ENCODE measurements at regions not wholly inside any gene's neighbourhood (a gene's known extent, or its start where the extent isn't known, plus 50 kb on each side); places are given as distances from the start of the nearest gene placed in this dataset.

DNA sequence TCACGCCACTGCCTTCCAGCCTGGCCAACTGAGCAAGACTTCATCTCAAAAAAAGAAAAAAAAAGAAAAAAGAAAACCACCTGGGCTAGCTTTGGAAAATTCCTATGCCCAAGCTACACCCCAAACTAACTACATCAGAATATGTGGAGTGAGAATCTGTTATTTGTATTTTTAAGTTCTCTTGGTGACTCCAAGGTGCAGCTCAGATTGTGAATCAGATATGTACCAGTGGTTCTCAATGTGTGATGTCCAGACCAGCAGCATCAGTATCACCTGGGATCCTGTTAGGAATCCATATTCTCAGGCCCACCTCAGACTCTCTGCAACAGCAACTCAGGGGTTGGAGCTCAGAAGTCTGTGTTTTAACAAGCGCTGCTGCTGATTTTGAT lies 376.8 kb downstream of the EDEM1 start:
- intact Hi-C loops (cut with DNase I; ENCODE audit: low total_unique reads) = no loop called here
- Histone ChIP-seq H3K27me3 (no peaks in the 10 kb centered on the region), H3K36me3 (no peaks in the 10 kb centered on the region), H3K4me1 (no peaks in the 10 kb centered on the region), H3K9me3 (no peaks in the 10 kb centered on the region), H3K27ac (no peak overlapping the region), H3K4me3 (no peak overlapping the region)
- no peak for DNase-seq
- TF ChIP-seq POLR2A (IDR thresholded peaks at IDR 0.05) = no peak
- TF ChIP-seq, protein P1, sequence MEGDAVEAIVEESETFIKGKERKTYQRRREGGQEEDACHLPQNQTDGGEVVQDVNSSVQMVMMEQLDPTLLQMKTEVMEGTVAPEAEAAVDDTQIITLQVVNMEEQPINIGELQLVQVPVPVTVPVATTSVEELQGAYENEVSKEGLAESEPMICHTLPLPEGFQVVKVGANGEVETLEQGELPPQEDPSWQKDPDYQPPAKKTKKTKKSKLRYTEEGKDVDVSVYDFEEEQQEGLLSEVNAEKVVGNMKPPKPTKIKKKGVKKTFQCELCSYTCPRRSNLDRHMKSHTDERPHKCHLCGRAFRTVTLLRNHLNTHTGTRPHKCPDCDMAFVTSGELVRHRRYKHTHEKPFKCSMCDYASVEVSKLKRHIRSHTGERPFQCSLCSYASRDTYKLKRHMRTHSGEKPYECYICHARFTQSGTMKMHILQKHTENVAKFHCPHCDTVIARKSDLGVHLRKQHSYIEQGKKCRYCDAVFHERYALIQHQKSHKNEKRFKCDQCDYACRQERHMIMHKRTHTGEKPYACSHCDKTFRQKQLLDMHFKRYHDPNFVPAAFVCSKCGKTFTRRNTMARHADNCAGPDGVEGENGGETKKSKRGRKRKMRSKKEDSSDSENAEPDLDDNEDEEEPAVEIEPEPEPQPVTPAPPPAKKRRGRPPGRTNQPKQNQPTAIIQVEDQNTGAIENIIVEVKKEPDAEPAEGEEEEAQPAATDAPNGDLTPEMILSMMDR (IDR thresholded peaks at IDR 0.05) = no peak

- Histone ChIP-seq H3K9me3 (no peaks in the 10 kb centered on the region), H3K4me3 (no peak overlapping the region), H3K4me1 (no peaks in the 10 kb centered on the region), H3K36me3 (no peaks in the 10 kb centered on the region), H3K27ac (no peak overlapping the region), H3K27me3 (no peaks in the 10 kb centered on the region)
- intact Hi-C loops (cut with DNase I; ENCODE audit: low total_unique reads) = no loop called here
- TF ChIP-seq POLR2A (IDR thresholded peaks at IDR 0.05) = no peak
- TF ChIP-seq, protein P1 (IDR thresholded peaks at IDR 0.05) = no peak
- DNase-seq = no peak
These were observed 377.5 kb downstream of the EDEM1 start for GRCh38 chr3:5565026-5565425.

GRCh38 chr3:5567113-5567512 lies 379.6 kb downstream of the EDEM1 start:
- H3K9me3 ChIP-seq = no peaks in the 10 kb centered on the region
- H3K36me3 ChIP-seq = no peaks in the 10 kb centered on the region
- no peaks in the 10 kb centered on the region for H3K4me1 ChIP-seq
- no peaks in the 10 kb centered on the region for H3K27me3 ChIP-seq
- no peak overlapping the region for H3K27ac ChIP-seq
- TF ChIP-seq POLR2A (IDR thresholded peaks at IDR 0.05) = no peak
- TF ChIP-seq, protein P1 (IDR thresholded peaks at IDR 0.05) = no peak
- intact Hi-C loops (cut with DNase I; ENCODE audit: low total_unique reads) = no loop called here
- DNase-seq = no peak
- no peak overlapping the region for H3K4me3 ChIP-seq

DNA sequence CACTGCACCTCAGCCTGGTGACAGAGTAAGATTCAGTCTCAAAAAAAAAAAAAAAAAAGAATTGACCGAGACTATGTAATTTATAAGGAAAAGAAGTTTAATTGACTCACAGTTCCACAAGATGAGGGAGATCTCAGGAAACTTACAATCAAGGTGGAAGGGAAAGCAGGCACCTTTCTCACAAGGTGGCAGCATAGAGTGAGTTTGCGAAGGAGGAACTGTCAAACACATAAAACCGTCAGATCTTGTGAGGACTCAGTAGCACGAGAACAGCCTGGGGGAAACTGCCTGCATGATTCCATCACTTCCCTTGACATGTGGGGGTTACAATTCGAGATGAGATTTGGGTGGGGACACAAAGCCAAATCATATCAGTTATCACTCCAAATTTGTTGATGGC lies 380.9 kb downstream of the EDEM1 start:
- DNase-seq = no peak
- Histone ChIP-seq H3K27me3 (no peaks in the 10 kb centered on the region), H3K27ac (no peak overlapping the region), H3K36me3 (no peaks in the 10 kb centered on the region), H3K9me3 (no peaks in the 10 kb centered on the region), H3K4me3 (no peak overlapping the region), H3K4me1 (no peaks in the 10 kb centered on the region)
- intact Hi-C loops (cut with DNase I; ENCODE audit: low total_unique reads) = no loop called here
- TF ChIP-seq, protein P1 (IDR thresholded peaks at IDR 0.05) = no peak
- no peak for TF ChIP-seq POLR2A (IDR thresholded peaks at IDR 0.05)

- no peak for DNase-seq
- Histone ChIP-seq H3K27me3 (no peaks in the 10 kb centered on the region), H3K36me3 (no peaks in the 10 kb centered on the region), H3K9me3 (no peaks in the 10 kb centered on the region), H3K4me1 (no peaks in the 10 kb centered on the region), H3K4me3 (no peak overlapping the region), H3K27ac (no peak overlapping the region)
- TF ChIP-seq, protein P1 (IDR thresholded peaks at IDR 0.05) = no peak
- no peak for TF ChIP-seq POLR2A (IDR thresholded peaks at IDR 0.05)
- intact Hi-C loops (cut with DNase I; ENCODE audit: low total_unique reads) = no loop called here
These were observed 381.6 kb downstream of the EDEM1 start for GRCh38 chr3:5569152-5569551.
